ENCODE measurements at regions not wholly inside any gene's neighbourhood (a gene's known extent, or its start where the extent isn't known, plus 50 kb on each side); places are given as distances from the start of the nearest gene placed in this dataset.

- TF ChIP-seq POLR2A (IDR thresholded peaks at IDR 0.05) (no peak), CTCF (IDR thresholded peaks at IDR 0.05) (no peak)
Measured at GRCh38 chr9:87798261-87798833, 72.4 kb downstream of the CTSL start.

All from uterus (tissue), 2 donors.